ENCODE measurements at regions not wholly inside any gene's neighbourhood (a gene's known extent, or its start where the extent isn't known, plus 50 kb on each side); places are given as distances from the start of the nearest gene placed in this dataset.

DNA sequence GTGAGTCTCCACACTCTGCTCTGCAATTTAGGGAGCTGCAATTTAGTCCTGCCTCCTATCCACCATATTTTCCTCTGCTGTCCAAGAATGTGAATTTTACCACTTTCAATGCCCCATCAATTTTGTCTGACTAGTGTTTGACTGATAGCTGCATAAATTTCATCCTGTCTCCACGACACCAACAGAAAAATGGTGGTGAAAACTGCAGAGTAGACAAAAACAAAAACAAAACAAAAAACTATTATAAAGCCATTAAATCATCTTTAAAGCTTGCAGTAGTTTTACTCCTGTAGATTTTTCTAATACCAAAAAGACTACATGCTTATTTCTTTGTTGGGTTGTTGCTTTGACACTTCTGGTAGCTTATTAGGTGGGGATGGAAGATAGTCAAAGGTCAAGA is 322.0 kb downstream of the PAX1 start:
- H3K9ac ChIP-seq (ENCODE audit: low read length), result no peak overlapping the region
- no TSS peak for BruUV-seq (replicated peaks)
- H3K4me3 ChIP-seq (ENCODE audit: low read length), result no peak overlapping the region
- H3K27ac ChIP-seq (ENCODE audit: low read length), result no peak overlapping the region
- DNase-seq, result no peak
- no peaks in the 10 kb centered on the region for H3K79me2 ChIP-seq (ENCODE audit: low read length)
- H3K36me3 ChIP-seq (ENCODE audit: low read depth, low read length), result no peaks in the 10 kb centered on the region
- no peaks in the 10 kb centered on the region for H3K9me2 ChIP-seq (replicated peaks; ENCODE audit: low read length)
- H3K27me3 ChIP-seq (ENCODE audit: low read length), result peaks cover 5% of the 10 kb centered on the region; the same call in 1 of the 2 replicates
- no peak for ATAC-seq
- ChIA-PET POLR2A (ENCODE audit: unreplicated experiment) (no interaction called here), CTCF (no interaction called here)
- intact Hi-C loops (cut with micrococcal nuclease), result no loop called here
- no peak overlapping the region for H2AFZ ChIP-seq (ENCODE audit: low read length)
- no peaks in the 10 kb centered on the region for H3K4me1 ChIP-seq (ENCODE audit: insufficient read depth, low read length)
- H3F3A ChIP-seq (ENCODE audit: low read length, unreplicated experiment), result no peaks in the 10 kb centered on the region
- TF ChIP-seq CTCF (conservative IDR thresholded peaks at IDR 0.05; ENCODE audit: low read depth, low read length) (no peak), EZH2 (IDR thresholded peaks at IDR 0.05; ENCODE audit: low read length, unreplicated experiment) (no peak), EZH2phosphoT487 (IDR thresholded peaks at IDR 0.05; ENCODE audit: borderline replicate concordance, low read length) (no peak)
- peaks cover 3% of the 10 kb centered on the region; the same call in 1 of the 2 replicates for H3K9me3 ChIP-seq (ENCODE audit: low read length)
- no peaks in the 10 kb centered on the region for H4K20me1 ChIP-seq (ENCODE audit: low read length)
- H3K4me2 ChIP-seq (ENCODE audit: low read length), result no peak overlapping the region

- Histone ChIP-seq H3K4me2 (ENCODE audit: low read length) (no peak overlapping the region), H3F3A (ENCODE audit: low read length, unreplicated experiment) (no peaks in the 10 kb centered on the region), H3K27ac (ENCODE audit: low read length) (no peak overlapping the region), H3K79me2 (ENCODE audit: low read length) (no peaks in the 10 kb centered on the region), H3K9me2 (replicated peaks; ENCODE audit: low read length) (no peaks in the 10 kb centered on the region), H3K9me3 (ENCODE audit: low read length) (no peaks in the 10 kb centered on the region; the same call in 1 of the 2 replicates), H3K9ac (ENCODE audit: low read length) (no peak overlapping the region), H3K4me1 (ENCODE audit: insufficient read depth, low read length) (no peaks in the 10 kb centered on the region), H2AFZ (ENCODE audit: low read length) (no peak overlapping the region), H4K20me1 (ENCODE audit: low read length) (no peaks in the 10 kb centered on the region), H3K4me3 (ENCODE audit: low read length) (no peak overlapping the region), H3K27me3 (ENCODE audit: low read length) (peaks cover 8% of the 10 kb centered on the region), H3K36me3 (ENCODE audit: low read depth, low read length) (no peaks in the 10 kb centered on the region)
- no TSS peak for BruUV-seq (replicated peaks)
- CTCF ChIA-PET, result no interaction called here
- POLR2A ChIA-PET (ENCODE audit: unreplicated experiment), result no interaction called here
- TF ChIP-seq EZH2phosphoT487 (IDR thresholded peaks at IDR 0.05; ENCODE audit: borderline replicate concordance, low read length) (no peak), CTCF (conservative IDR thresholded peaks at IDR 0.05; ENCODE audit: low read depth, low read length) (no peak), EZH2 (IDR thresholded peaks at IDR 0.05; ENCODE audit: low read length, unreplicated experiment) (no peak)
- intact Hi-C loops (cut with micrococcal nuclease), result no loop called here
- no peak for ATAC-seq
- DNase-seq, result no peak
Observed at GRCh38 chr20:22020201-22020600, 314.7 kb downstream of the PAX1 start.

GRCh38 chr20:22008456-22008855 is 303.0 kb downstream of the PAX1 start:
- Histone ChIP-seq H3K9me3 (ENCODE audit: low read length) (no peaks in the 10 kb centered on the region), H3K36me3 (ENCODE audit: low read depth, low read length) (no peaks in the 10 kb centered on the region), H3K4me2 (ENCODE audit: low read length) (no peak overlapping the region), H3K79me2 (ENCODE audit: low read length) (no peaks in the 10 kb centered on the region), H3F3A (ENCODE audit: low read length, unreplicated experiment) (no peaks in the 10 kb centered on the region), H2AFZ (ENCODE audit: low read length) (no peak overlapping the region), H3K4me1 (ENCODE audit: insufficient read depth, low read length) (no peaks in the 10 kb centered on the region), H3K4me3 (ENCODE audit: low read length) (no peak overlapping the region), H3K9me2 (replicated peaks; ENCODE audit: low read length) (no peaks in the 10 kb centered on the region), H4K20me1 (ENCODE audit: low read length) (no peaks in the 10 kb centered on the region), H3K9ac (ENCODE audit: low read length) (no peak overlapping the region), H3K27me3 (ENCODE audit: low read length) (no peaks in the 10 kb centered on the region), H3K27ac (ENCODE audit: low read length) (no peak overlapping the region)
- intact Hi-C loops (cut with micrococcal nuclease), result no loop called here
- TF ChIP-seq CTCF (conservative IDR thresholded peaks at IDR 0.05; ENCODE audit: low read depth, low read length) (no peak), EZH2 (IDR thresholded peaks at IDR 0.05; ENCODE audit: low read length, unreplicated experiment) (no peak), EZH2phosphoT487 (IDR thresholded peaks at IDR 0.05; ENCODE audit: borderline replicate concordance, low read length) (no peak)
- BruUV-seq (replicated peaks), result no TSS peak
- ATAC-seq, result no peak
- no peak for DNase-seq
- ChIA-PET POLR2A (ENCODE audit: unreplicated experiment) (no interaction called here), CTCF (no interaction called here)

Data from PC-3 (cell line).